GM12878 (cell line): ENCODE measurements at regions not wholly inside any gene's neighbourhood (a gene's known extent, or its start where the extent isn't known, plus 50 kb on each side); places are given as distances from the start of the nearest gene placed in this dataset.

Source experiments
- ATAC-seq: fragments of 200-7000 bp; cut with Tn5 transposase; 3 replicates; pipeline ENCODE4 v1.9.1; 2020; ENCODE audit warnings: mild to moderate bottlenecking, moderate library complexity
- BruUV-seq: library from RNA; stranded (reverse); fragments of 400-500 nt; replicated peaks from 2 replicates; lab custom pipeline; 2021; lab: Mats Ljungman, UMichigan
- CTCF ChIA-PET: fragments of 300-600 bp; sonication (Branson Sonifier 250); formaldehyde crosslinking; extraction: SDS; loops from one replicate; lab custom pipeline; 2021; ENCODE audit warnings: inconsistent platforms; lab: Yijun Ruan, JAX
- POLR2A ChIA-PET: fragments of 350-600 bp; formaldehyde crosslinking; extraction: SDS; loops from one replicate; lab custom pipeline; 2021; ENCODE audit warnings: inconsistent platforms; lab: Charles Lee
- RAD21 ChIA-PET: fragments of 300-600 bp; sonication (Branson Sonifier 250); formaldehyde crosslinking; loops from one replicate; lab custom pipeline; 2023; ENCODE audit warnings: antibody characterized with exemption; ENCODE audit not compliant: unreplicated experiment; lab: Charles Lee
- SMC1A ChIA-PET: fragments of 300-600 bp; sonication (Branson Sonifier 250); formaldehyde crosslinking; loops from one replicate; lab custom pipeline; 2023; ENCODE audit not compliant: unreplicated experiment, uncharacterized antibody; lab: Charles Lee
- DNase-seq: peaks from one replicate; pipeline ENCODE4 v3.0.0-alpha.2; 2011; ENCODE audit warnings: low read depth, low spot score
- FAIRE-seq: peaks from 3 replicates; lab custom pipeline; 2011; peaks lifted over from hg19 to GRCh38; lab: Jason Lieb, UNC
- H2AFZ ChIP-seq: 2 replicates; pipeline ENCODE4 v1.6.0; 2011; ENCODE audit warnings: low read depth, low read length, control low read depth; ENCODE audit not compliant: control insufficient read depth
- H3K27ac ChIP-seq: 2 replicates; pipeline ENCODE4 v1.5.1; 2011; ENCODE audit warnings: control low read depth; ENCODE audit not compliant: control insufficient read depth, insufficient read depth
- H3K27me3 ChIP-seq, 2 experiments: replicated peaks in 1 of 2; 2 replicates each; pipeline versions ENCODE4 v1.6.0 to v1.6.1; 2011; ENCODE audit warnings: low read length in 1 of 2; ENCODE audit not compliant: control insufficient read depth in 2 of 2, insufficient read depth in 2 of 2
- H3K36me3 ChIP-seq, 2 experiments: 2 replicates each; pipeline ENCODE4 v1.5.1; 2011; ENCODE audit warnings: low read length in 1 of 2; ENCODE audit not compliant: control insufficient read depth in 2 of 2, insufficient read depth in 2 of 2
- H3K4me1 ChIP-seq: 2 replicates; pipeline ENCODE4 v1.6.1; 2011; ENCODE audit warnings: mild to moderate bottlenecking, low read length, moderate library complexity, mixed read lengths; ENCODE audit not compliant: control insufficient read depth, insufficient read depth
- H3K4me2 ChIP-seq: 2 replicates; pipeline ENCODE4 v1.6.0; 2011; ENCODE audit warnings: control low read depth; ENCODE audit not compliant: control insufficient read depth, insufficient read depth
- H3K4me3 ChIP-seq: fragments of 200-600 bp; sonication (generic); 2 replicates; pipeline ENCODE4 v1.5.1; 2016
- H3K79me2 ChIP-seq: 2 replicates; pipeline ENCODE4 v1.6.0; 2011; ENCODE audit warnings: low read length; ENCODE audit not compliant: control insufficient read depth, insufficient read depth
- H3K9ac ChIP-seq: 2 replicates; pipeline ENCODE4 v1.8.0; 2011; ENCODE audit warnings: low read length, control low read depth, mixed read lengths; ENCODE audit not compliant: control insufficient read depth, insufficient read depth
- H3K9me3 ChIP-seq: replicated peaks from 3 replicates; pipeline ENCODE4 v1.5.1; 2011; ENCODE audit warnings: mild to moderate bottlenecking, low read length; ENCODE audit not compliant: control insufficient read depth, insufficient read depth
- H4K20me1 ChIP-seq: 2 replicates; pipeline ENCODE4 v1.6.0; 2011; ENCODE audit not compliant: control insufficient read depth, insufficient read depth
- BACH1 ChIP-seq: fragments of 450-650 bp; IDR thresholded peaks from 2 replicates; pipeline ENCODE4 v1.6.1; 2017; ENCODE audit warnings: mild to moderate bottlenecking, borderline replicate concordance
- BCLAF1 ChIP-seq: fragments of 450-650 bp; IDR thresholded peaks from 2 replicates; pipeline ENCODE4 v1.6.1; 2017; ENCODE audit warnings: antibody characterized with exemption, mild to moderate bottlenecking, moderate library complexity
- ETV6 ChIP-seq, 2 experiments: fragments of 450-650 bp in 1 of 2; IDR thresholded peaks in 1 of 2; conservative IDR thresholded peaks in 1 of 2; 2 replicates each; pipeline ENCODE4 v1.6.1; 2014; ENCODE audit warnings: antibody characterized with exemption in 1 of 2, borderline replicate concordance in 1 of 2, low read depth in 1 of 2, mild to moderate bottlenecking in 1 of 2, moderate library complexity in 1 of 2
- MLLT1 ChIP-seq: fragments of 450-650 bp; IDR thresholded peaks from 2 replicates; pipeline ENCODE4 v1.6.1; 2016; ENCODE audit warnings: mild to moderate bottlenecking
- NFYB ChIP-seq: IDR thresholded peaks from 2 replicates; pipeline ENCODE4 v1.6.1; 2011; ENCODE audit warnings: low read depth, mild to moderate bottlenecking, low read length, improper control_type of control experiment, moderate library complexity; ENCODE audit not compliant: insufficient read depth
- PRDM15 ChIP-seq: fragments of 450-650 bp; formaldehyde crosslinking; IDR thresholded peaks from 2 replicates; pipeline ENCODE4 v1.4.0; 2020; ENCODE audit warnings: mild to moderate bottlenecking, moderate library complexity
- RCOR1 ChIP-seq: conservative IDR thresholded peaks from 2 replicates; pipeline ENCODE4 v1.6.1; 2012; ENCODE audit warnings: low read depth, low read length, improper control_type of control experiment
- SRF ChIP-seq, 2 experiments: IDR thresholded peaks; 2 replicates each; pipeline ENCODE4 v1.6.1; 2011; ENCODE audit warnings: low read depth in 2 of 2, low read length in 2 of 2, mild to moderate bottlenecking in 1 of 2, moderate library complexity in 1 of 2
- YBX1 ChIP-seq: fragments of 450-650 bp; IDR thresholded peaks from 2 replicates; pipeline ENCODE4 v1.6.1; 2016; ENCODE audit warnings: antibody characterized with exemption
- ZNF24 ChIP-seq: fragments of 450-650 bp; IDR thresholded peaks from 2 replicates; pipeline ENCODE4 v1.6.1; 2017; ENCODE audit warnings: antibody characterized with exemption, mild to moderate bottlenecking
- WGBS: methylation state at CpG from one replicate; pipeline ENCODE4 v1.1.6; 2016; ENCODE audit warnings: low lambda C conversion rate; ENCODE audit not compliant: insufficient replicate concordance, insufficient coverage; ENCODE audit errors: missing lambda C conversion rate; 5-methylcytosine and 5-hydroxymethylcytosine counted together
- in situ Hi-C: fragments of 300-500 bp; cut with MboI; formaldehyde crosslinking; loops from 9 replicates; pipeline ENCODE4 v1.14.3; 2018; ENCODE audit warnings: mixed read lengths
- intact Hi-C: fragments of 100-400 bp; cut with micrococcal nuclease; formaldehyde crosslinking; loops from one replicate; pipeline ENCODE4 v1.14.2; 2022; ENCODE audit not compliant: unreplicated experiment

GRCh38 chr18:47750889-47751423, 179.5 kb downstream of the SMAD2 start:
- Histone ChIP-seq H3K4me3 (no peak overlapping the region), H4K20me1 (no peaks in the 10 kb centered on the region), H3K9ac (no peak overlapping the region), H3K4me2 (no peak overlapping the region), H3K9me3 (no peaks in the 10 kb centered on the region), H3K27ac (no peak overlapping the region), H2AFZ (no peak overlapping the region), H3K79me2 (no peaks in the 10 kb centered on the region), H3K4me1 (no peaks in the 10 kb centered on the region), H3K36me3 (no peaks in the 10 kb centered on the region), H3K27me3 (no peaks in the 10 kb centered on the region; a peak in 1 of 4 replicates)
- TF ChIP-seq SRF (IDR thresholded peaks at IDR 0.05; ENCODE audit: low read depth in 2 of 2, low read length in 2 of 2) (no peak), BACH1 (no peak), RCOR1 (no peak), BCLAF1 (no peak), MLLT1 (no peak), ZNF24 (no peak), YBX1 (no peak), PRDM15 (CRISPR knock-in tag) (no peak), ETV6 (conservative IDR thresholded peaks at IDR 0.05 in 1 of 2, IDR thresholded peaks at IDR 0.05 in 1 of 2; ENCODE audit: borderline replicate concordance in 1 of 2, low read depth in 1 of 2) (no peak), NFYB (no peak)
- CTCF ChIA-PET, result interaction anchor here (0.7 to 2.1 kb wide), 6 partner anchors 9 to 649 kb away, joined by 3 to 7 read pairs (median 3); no protein-coding TSS in a partner anchor
- 32% methylated on average over 7 of the region's 8 CpGs for WGBS
- FAIRE-seq (no peak), ATAC-seq (no peak), DNase-seq (no peak)
- SMC1A ChIA-PET, result interaction anchor here (1.2 kb wide), 1 partner anchor 154 kb away, joined by 3 read pairs; no protein-coding TSS in a partner anchor
- POLR2A ChIA-PET, result no interaction called here
- no TSS peak for BruUV-seq
- RAD21 ChIA-PET, result interaction anchor here (0.8 kb wide), 1 partner anchor 8 kb away, joined by 3 read pairs; no protein-coding TSS in a partner anchor
- intact Hi-C loops (no loop called here), in situ Hi-C loops (loop anchor here (5.0 kb wide), 1 partner anchor 649 kb away; no protein-coding TSS in a partner anchor)
